ENCODE measurements at regions not wholly inside any gene's neighbourhood (a gene's known extent, or its start where the extent isn't known, plus 50 kb on each side); places are given as distances from the start of the nearest gene placed in this dataset. TPM values are rescaled to one million over a fixed set of nuclear protein-coding genes. Genes with fewer than 3 reads are reported as not detected.

DNA sequence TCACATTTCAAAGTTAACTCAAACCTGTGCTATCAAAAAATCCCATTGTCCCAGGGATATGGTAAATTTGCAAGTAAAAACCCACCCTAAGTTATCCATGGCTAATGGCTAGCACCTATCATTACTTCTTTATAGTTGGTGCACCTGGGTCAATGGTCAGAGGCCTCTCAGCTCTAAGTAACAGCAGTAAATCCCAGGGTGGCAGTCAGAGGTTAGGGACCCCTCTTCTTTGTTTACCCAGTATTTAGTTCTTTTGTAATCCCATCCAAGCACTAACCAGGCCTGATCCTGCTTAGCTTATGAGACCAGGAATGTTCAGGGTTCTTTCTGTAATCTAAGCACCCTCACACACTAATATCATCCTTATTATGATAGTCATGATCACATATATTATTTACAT lies 52.1 kb upstream of the WWC1 start:
- no peak for DNase-seq
- no peaks in the 10 kb centered on the region for H3K27me3 ChIP-seq
- H3K36me3 ChIP-seq = no peaks in the 10 kb centered on the region
- no peaks in the 10 kb centered on the region for H3K4me1 ChIP-seq
- no peak overlapping the region for H3K4me3 ChIP-seq (replicated peaks in 1 of 3)
- intact Hi-C loops (cut with DNase I) = no loop called here
- TF ChIP-seq, protein P1, sequence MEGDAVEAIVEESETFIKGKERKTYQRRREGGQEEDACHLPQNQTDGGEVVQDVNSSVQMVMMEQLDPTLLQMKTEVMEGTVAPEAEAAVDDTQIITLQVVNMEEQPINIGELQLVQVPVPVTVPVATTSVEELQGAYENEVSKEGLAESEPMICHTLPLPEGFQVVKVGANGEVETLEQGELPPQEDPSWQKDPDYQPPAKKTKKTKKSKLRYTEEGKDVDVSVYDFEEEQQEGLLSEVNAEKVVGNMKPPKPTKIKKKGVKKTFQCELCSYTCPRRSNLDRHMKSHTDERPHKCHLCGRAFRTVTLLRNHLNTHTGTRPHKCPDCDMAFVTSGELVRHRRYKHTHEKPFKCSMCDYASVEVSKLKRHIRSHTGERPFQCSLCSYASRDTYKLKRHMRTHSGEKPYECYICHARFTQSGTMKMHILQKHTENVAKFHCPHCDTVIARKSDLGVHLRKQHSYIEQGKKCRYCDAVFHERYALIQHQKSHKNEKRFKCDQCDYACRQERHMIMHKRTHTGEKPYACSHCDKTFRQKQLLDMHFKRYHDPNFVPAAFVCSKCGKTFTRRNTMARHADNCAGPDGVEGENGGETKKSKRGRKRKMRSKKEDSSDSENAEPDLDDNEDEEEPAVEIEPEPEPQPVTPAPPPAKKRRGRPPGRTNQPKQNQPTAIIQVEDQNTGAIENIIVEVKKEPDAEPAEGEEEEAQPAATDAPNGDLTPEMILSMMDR (IDR thresholded peaks at IDR 0.05) = no peak
- no peak for TF ChIP-seq POLR2A (IDR thresholded peaks at IDR 0.05)
- no peaks in the 10 kb centered on the region for H3K9me3 ChIP-seq
- no peak overlapping the region for H3K27ac ChIP-seq

Small RNA genes lying in the stretch of these regions (small RNA-seq; reads per million reads assigned to genes)
- not detected for gene AC026403.1
- not detected for gene RF00561
- gene RN7SKP60 = not detected
- not detected for gene RNU6-168P
- not detected for gene RNU6-209P

All from thyroid gland (tissue), 4 donors.